ENCODE measurements at regions not wholly inside any gene's neighbourhood (a gene's known extent, or its start where the extent isn't known, plus 50 kb on each side); places are given as distances from the start of the nearest gene placed in this dataset.

DNA sequence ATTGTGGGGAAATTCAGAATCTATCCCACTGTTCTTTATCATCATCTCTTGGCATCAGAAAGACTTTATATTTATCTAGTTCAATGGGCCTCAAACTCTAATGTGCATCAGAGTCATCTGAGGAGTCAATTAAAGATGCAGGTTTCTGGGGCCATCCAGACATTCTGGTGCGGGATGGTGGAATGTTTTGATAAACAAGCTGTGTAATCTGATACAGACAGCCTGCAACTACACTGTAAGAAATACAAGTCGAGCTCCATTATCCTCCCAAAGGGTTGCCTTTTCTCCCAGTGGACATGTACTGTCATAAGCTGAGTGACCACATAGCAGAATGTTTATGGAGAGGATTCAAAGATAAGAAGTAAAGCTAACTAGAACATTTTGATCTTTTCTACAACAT lies 515.3 kb upstream of the DCC start:
- Mint-ChIP-seq H3K27me3 (ENCODE audit: low read depth) (peaks cover 3% of the 10 kb centered on the region), H3K36me3 (ENCODE audit: low read depth) (no peaks in the 10 kb centered on the region), H3K4me1 (no peaks in the 10 kb centered on the region), H3K27ac (no peak overlapping the region), H3K9me3 (peaks cover 11% of the 10 kb centered on the region), H3K4me3 (no peak overlapping the region)
- TF ChIP-seq, protein P1, sequence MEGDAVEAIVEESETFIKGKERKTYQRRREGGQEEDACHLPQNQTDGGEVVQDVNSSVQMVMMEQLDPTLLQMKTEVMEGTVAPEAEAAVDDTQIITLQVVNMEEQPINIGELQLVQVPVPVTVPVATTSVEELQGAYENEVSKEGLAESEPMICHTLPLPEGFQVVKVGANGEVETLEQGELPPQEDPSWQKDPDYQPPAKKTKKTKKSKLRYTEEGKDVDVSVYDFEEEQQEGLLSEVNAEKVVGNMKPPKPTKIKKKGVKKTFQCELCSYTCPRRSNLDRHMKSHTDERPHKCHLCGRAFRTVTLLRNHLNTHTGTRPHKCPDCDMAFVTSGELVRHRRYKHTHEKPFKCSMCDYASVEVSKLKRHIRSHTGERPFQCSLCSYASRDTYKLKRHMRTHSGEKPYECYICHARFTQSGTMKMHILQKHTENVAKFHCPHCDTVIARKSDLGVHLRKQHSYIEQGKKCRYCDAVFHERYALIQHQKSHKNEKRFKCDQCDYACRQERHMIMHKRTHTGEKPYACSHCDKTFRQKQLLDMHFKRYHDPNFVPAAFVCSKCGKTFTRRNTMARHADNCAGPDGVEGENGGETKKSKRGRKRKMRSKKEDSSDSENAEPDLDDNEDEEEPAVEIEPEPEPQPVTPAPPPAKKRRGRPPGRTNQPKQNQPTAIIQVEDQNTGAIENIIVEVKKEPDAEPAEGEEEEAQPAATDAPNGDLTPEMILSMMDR (IDR thresholded peaks at IDR 0.05; ENCODE audit: unreplicated experiment in 3 of 3), result no peak

DNA sequence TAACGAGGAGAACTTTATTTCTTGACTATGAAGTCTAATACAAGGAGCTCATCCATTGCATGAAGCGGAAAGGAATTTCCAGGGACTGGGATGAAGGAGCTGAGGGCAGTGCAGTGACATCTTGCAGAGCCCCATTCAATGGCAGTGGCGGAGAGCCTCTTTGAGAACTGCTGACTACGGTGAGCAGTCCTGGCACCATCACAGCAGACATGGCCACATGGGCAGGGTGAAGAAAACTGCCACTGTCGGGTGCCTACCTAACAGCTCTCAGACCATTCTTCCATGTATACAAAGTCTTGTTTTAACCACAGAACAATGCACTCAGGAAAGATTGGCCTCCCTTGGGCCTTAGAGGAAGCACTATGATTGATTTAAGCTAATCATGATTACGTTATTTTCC lies 506.1 kb upstream of the DCC start:
- TF ChIP-seq, protein P1 (IDR thresholded peaks at IDR 0.05; ENCODE audit: unreplicated experiment in 3 of 3), result no peak
- H3K4me1 Mint-ChIP-seq, result no peaks in the 10 kb centered on the region
- no peak overlapping the region for H3K4me3 Mint-ChIP-seq
- H3K9me3 Mint-ChIP-seq, result peaks cover 3% of the 10 kb centered on the region
- no peaks in the 10 kb centered on the region for H3K36me3 Mint-ChIP-seq (ENCODE audit: low read depth)
- H3K27ac Mint-ChIP-seq, result no peak overlapping the region
- H3K27me3 Mint-ChIP-seq (ENCODE audit: low read depth), result no peaks in the 10 kb centered on the region

DNA sequence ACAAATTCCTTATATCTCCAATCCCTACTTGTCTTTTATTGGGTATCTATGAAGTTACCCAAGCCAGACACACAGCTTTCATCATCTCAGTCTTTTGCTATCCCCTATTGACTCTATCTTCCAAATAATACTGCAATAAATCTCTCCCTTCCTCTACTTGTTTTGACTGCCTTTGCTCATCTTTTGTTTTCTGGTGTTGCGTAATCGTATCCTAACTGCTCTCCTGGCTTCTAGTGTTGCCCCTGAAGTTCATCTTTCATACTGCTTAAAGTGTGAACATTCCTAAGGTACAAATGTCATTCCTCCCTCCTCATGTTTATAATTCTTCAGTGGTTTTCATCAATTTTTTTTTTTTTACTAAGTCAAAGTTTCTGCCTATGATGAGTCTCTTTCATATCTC lies 491.3 kb upstream of the DCC start:
- TF ChIP-seq, protein P1 (IDR thresholded peaks at IDR 0.05; ENCODE audit: unreplicated experiment in 3 of 3), result no peak
- H3K4me3 Mint-ChIP-seq, result no peak overlapping the region
- peaks cover 11% of the 10 kb centered on the region for H3K9me3 Mint-ChIP-seq
- no peaks in the 10 kb centered on the region for H3K36me3 Mint-ChIP-seq (ENCODE audit: low read depth)
- H3K27me3 Mint-ChIP-seq (ENCODE audit: low read depth), result peaks cover 4% of the 10 kb centered on the region
- no peaks in the 10 kb centered on the region for H3K4me1 Mint-ChIP-seq
- H3K27ac Mint-ChIP-seq, result no peak overlapping the region

DNA sequence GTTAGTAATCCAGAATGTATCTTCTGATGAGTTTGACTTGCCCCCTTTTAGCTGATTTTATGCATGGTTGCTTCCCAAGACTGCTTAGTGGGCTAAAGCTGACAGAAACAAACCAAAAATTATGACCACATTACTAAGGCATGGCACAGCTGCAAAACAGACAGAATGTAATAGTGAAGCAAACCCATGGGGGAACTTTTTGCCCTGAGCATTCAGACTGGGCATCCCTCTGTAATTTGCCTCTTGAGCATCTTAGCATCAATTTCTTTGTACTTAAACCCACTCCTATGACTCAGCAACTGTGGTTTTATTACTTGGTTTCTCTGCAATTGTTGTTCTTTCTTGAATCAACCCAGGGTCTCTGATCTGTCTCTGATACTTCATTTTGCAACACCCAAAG lies 487.3 kb upstream of the DCC start:
- TF ChIP-seq, protein P1 (IDR thresholded peaks at IDR 0.05; ENCODE audit: unreplicated experiment in 3 of 3), result no peak
- Mint-ChIP-seq H3K9me3 (peaks cover 4% of the 10 kb centered on the region), H3K27ac (no peak overlapping the region), H3K27me3 (ENCODE audit: low read depth) (no peaks in the 10 kb centered on the region), H3K4me3 (no peak overlapping the region), H3K36me3 (ENCODE audit: low read depth) (no peaks in the 10 kb centered on the region), H3K4me1 (no peaks in the 10 kb centered on the region)

DNA sequence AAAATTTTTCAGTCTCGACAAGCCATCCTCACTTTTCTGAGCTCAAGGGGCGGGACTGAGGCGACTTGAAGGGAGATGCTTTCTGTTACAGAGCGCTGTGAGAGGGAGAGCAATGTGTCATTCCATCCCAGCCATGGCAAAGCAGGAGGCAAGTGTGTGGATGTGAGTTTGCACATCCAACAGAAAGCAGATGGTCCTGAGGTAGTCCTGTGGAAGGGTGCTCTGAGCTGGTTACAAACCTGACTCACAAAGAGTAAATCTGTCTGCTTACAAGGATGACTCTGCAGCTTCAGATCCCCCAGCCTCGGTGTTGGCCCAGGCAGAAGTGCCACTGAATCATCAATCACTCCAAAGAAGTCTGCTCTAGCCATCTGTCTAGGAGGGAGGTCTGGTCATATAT lies 482.0 kb upstream of the DCC start:
- H3K36me3 Mint-ChIP-seq (ENCODE audit: low read depth), result no peaks in the 10 kb centered on the region
- H3K27ac Mint-ChIP-seq, result no peak overlapping the region
- H3K9me3 Mint-ChIP-seq, result no peaks in the 10 kb centered on the region
- TF ChIP-seq, protein P1 (IDR thresholded peaks at IDR 0.05; ENCODE audit: unreplicated experiment in 3 of 3), result no peak
- H3K4me1 Mint-ChIP-seq, result no peaks in the 10 kb centered on the region
- H3K27me3 Mint-ChIP-seq (ENCODE audit: low read depth), result no peaks in the 10 kb centered on the region
- H3K4me3 Mint-ChIP-seq, result no peak overlapping the region

DNA sequence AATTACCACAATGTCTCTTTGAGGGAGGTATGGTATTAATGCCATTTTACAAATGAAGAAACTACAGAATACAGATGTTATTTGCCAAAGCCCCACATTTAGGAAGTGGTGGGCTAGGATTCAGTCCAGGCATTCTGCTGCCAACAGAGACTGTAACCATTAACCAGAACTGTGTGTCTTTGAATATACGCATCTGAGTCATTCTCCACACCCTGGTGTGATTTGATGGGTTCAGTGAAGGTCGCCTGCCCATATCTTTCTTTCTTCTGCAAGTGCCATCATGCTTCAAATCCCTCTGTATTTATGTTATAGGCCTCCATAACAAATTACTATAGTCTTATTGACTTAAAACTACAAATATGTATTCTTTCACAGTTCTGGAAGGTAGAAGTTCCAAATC lies 479.0 kb upstream of the DCC start:
- Mint-ChIP-seq H3K4me1 (no peaks in the 10 kb centered on the region), H3K36me3 (ENCODE audit: low read depth) (no peaks in the 10 kb centered on the region), H3K9me3 (peaks cover 4% of the 10 kb centered on the region), H3K4me3 (no peak overlapping the region), H3K27ac (no peak overlapping the region), H3K27me3 (ENCODE audit: low read depth) (no peaks in the 10 kb centered on the region)
- TF ChIP-seq, protein P1 (IDR thresholded peaks at IDR 0.05; ENCODE audit: unreplicated experiment in 3 of 3), result no peak

Measured in nephron (organoid).